Activated gamma-delta T cell treated with Interleukin-2 at 50 U/mL for 16 hours (primary cell): ENCODE measurements at regions not wholly inside any gene's neighbourhood (a gene's known extent, or its start where the extent isn't known, plus 50 kb on each side); places are given as distances from the start of the nearest gene placed in this dataset.
"Not testable (repeated sequence)": the region's sequence is repeated elsewhere in the genome, so short reads cannot be mapped to it uniquely, and the experiment has no call there.

Source experiments
- DNase-seq: peaks from one replicate; pipeline ENCODE4 v3.0.0-alpha.2; 2020

DNA sequence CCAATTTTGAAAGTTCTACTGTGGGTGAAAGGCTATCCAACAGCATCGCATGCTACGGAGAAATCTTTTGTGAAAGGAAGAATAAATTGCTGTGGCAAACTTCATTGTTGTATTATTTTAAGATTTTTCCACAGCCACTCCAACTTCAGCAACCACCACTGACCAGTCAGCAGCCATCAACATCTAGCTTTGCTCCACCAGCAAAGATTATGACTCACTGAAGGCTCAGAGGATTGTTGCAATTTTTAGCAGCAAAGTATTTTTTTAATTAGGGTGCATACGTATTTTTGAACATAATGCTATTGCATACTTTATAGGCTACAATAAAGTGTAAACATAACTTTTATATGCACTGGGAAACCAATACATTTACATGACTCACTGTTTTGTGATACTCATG is 493.5 kb downstream of the TFAP2A start:
- no peak for DNase-seq

DNA sequence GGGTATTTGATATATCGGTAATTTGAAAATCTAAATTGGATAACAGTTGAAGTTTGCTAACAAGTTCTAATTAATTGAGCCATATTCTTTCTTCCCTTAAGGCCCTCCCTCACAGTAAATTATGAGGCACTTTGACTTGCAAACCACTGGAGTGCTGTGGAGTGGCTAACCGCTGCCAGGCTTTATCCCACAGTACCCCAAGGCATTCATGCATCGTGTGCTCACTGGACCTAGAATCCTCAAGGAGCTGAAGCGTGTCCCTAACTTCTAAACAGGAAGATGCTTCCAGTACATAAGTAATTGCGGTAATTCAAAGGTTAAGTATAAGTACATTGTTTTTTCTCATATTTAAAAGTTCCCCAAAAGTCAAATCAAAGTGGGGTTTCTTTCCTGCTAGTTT is 499.9 kb downstream of the TFAP2A start:
- no peak for DNase-seq

DNA sequence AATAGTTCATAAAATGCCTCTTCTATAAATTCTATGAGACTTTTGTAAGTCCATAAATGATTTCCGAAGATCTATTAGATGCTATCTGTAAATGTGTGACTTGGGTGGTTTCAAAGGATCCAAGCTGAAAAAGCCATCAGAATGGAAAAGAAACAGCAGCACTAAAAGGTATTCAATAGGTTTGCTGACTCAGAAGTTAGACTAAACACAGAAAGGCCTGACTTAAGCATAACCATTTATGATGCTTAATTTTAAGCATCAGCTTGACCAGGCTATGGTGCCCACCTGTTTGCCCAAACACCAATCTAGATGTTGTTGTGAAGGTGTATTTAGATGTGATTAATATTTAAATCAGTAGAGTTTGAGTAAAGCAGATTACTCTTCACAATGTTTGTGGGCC is 513.5 kb downstream of the TFAP2A start:
- DNase-seq: no peak

DNA sequence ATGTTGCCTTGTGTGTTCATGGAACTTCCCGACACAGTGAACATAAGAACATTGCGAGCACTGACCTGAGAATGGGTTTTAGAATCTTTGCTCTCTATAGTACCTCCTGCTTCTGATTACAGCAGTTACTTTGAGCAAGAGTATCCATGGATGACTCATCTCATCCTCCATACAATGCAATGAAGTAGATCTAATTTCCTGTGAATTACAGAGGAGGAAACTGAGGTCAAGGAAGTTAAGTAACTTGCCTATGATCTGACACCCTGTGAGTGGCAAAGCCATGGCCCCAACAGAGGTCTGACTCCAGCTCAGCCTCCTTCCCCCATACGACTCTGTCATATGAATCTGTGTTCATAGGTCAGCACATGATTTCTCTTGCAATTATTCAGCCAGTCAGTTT is 518.1 kb downstream of the TFAP2A start:
- DNase-seq: no peak

DNA sequence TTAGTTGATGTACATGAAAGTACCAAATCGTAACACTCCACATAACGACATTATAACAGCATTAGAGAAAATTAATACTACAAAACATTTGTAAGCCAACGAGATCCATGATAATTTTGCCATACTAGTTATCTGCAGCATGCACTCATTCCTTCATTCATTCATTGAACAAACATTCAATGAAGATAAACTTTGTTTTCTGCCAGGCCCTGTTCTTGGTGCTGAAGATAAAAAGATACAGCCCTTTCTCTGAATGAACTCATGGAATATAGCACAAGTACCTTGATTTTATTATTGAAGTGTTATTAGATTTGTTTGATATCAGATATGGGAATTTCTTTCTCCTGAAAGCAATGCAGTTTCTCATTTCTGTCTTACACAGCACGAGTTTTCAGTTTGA is 524.0 kb downstream of the TFAP2A start:
- no peak for DNase-seq

DNA sequence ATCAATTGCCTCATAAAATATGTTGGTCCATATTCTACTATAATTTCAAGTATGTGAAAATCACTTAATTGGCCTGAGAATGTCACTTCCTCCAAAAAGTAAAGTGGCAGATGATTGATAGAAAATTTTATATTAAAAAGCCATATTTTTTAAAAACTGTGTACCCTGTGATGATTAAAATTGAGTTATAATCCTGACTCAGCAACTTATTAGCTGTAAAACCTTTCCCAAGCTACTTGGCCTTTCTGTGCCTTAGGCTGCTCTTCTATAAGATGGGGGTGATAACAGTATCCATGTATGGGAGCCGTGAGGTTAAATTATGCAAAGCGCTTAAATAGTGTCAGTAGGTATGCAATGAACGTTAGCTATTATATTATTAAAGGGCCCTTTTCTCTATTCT is 524.4 kb downstream of the TFAP2A start:
- no peak for DNase-seq

DNA sequence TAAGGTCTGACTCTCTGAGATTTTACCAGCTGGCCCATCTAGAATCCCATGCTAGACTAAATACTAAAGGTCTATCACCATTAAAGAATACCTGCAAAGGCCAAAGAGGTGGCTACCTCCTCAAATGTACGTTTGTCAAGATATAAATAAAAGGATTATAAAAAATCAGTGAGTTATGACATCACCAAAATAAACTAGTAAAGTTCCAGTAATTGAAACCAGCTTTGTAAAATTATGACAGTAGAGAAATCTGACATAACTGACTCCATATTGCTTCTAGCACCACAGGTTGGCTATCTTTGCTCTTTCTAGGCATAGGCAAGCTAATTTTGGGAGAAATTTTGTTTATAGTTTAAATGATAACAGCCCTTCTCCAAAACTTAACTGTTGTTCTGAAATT is 536.3 kb downstream of the TFAP2A start:
- DNase-seq: no peak

DNA sequence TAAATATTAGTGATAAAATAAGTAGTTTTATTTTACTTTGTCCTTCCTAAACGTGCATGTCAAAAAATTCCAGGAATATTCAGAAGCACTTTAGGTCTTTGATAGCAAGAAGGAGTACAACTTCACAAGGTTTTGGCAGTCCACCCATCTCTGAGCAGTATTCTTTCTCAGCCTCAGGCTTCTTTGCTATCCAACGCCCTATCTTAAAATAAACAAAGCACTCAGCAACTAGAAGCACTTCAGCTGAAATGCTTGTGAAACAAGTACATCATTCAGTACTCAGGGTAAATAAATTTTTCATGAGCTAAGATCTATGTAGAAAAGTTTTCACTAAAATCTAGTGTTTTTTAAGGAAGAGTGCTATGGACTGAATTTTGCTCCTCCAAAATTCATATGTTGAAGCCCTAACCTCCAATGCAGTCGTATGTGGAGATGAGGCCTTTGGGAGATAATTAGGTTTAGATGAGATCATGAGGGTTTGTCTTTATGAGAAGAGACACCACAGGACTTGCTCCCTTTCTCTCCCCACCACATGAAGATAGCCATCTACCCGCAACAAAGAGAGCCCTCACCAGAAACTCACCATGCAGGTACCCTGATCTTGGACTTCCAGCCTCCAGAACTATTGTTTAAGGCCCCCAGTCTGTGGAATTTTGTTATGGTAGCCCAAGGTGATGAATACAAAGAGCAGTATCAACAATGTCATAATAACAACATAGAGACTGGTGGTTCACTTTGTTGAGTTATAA is 539.1 kb downstream of the TFAP2A start:
- no peak for DNase-seq

DNA sequence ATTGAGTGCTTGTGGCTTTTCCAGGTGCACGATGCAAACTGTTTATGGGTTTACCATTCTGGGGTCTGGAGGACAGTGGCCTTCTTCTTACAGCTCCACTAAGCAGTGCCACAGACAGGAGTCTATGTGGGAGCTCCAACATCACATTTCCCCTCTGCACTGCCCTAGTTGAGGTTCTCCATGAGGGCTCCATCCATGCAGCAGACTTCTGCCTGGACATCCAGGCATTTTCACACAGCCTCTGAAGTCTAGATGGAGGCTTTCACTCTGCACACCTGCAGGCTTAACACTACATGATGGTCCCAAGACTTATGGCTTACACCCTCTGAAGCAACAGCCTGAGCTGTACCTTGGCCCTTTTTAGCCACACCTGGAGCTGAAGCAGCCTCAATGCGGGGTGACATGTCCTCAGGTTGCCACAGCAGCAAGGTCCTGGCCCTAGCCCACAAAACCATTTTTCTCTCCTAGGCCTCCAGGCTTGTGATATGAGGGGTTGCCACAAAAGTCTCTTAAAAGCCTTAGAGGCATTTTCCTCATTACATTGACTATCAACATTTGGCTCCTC is 552.2 kb downstream of the TFAP2A start:
- no peak for DNase-seq

DNA sequence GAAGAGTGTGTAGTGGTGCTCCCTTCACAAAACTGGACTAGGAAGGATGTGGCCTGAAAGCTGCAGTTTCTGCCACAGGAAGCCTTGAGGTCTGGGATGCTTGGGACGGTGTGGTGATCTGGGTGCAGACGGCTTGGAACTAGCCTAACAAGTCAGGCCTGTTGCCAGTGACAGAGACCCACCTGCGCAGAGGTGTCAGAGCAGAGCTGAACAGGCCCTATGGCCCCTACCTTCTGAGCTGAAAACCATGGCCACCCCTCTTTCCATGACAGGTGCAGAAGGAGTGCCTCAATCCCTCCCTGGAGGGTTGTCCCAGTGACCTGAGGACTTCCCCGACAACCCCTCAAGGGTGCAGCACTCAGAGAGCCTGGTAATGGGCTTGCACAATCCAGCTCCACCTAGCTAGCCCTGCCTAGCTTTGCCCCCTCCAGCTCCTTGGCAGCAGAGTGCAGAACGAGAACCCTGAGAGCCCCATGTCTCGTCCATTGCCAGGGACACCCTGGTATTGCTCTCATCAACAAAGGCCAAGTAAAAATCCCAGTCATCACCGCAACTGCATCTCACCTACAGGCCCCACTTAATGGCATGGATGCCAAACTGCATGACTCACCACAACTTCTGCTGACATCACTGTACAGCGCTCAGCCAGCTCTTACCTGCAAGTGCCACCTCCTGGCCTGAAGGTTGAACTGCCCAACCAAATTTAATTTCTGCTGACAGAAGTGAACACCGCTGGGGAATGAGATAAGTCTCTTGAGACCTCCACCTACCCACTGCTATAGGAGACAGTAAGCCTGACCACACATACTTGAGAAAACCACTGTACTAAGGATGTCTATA is 563.1 kb downstream of the TFAP2A start:
- DNase-seq: no peak

DNA sequence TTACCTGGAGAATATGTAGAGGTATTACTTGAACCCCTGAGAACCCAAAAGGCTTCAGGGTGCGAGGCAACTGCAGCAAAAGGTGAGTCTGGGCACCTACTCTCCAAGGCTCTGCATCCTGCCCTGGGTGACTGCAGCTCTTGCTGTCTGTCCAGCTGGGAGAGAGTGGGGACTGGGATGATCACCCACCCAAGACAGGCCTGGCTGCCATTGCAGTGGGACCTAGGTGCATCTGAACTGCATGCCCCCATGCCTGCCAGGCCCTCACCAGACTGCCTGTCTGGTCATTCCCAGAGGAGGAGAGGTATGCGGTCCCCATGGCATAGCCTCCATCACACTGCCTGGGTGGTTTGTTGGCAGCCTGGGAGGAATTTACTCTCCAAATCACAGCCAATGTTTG is 563.9 kb downstream of the TFAP2A start:
- no peak for DNase-seq

DNA sequence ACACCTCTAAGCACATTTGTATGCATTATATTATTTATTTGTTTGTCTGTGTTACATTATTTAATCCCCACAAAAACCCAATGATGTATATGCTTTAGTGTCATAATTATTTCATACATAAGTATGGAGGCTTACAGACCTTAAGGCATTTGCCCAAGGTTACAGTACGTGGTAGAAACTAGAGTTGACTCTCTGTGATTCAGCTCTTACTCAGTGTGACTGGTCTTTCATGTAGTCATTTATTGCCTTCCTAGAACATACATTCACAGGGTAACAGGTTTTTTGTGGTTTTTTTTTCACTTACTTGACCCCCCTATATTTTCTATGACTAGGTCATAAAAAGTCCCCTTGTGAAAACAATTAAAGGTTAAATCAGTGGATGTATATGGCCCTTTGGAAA is 566.8 kb downstream of the TFAP2A start:
- no peak for DNase-seq

DNA sequence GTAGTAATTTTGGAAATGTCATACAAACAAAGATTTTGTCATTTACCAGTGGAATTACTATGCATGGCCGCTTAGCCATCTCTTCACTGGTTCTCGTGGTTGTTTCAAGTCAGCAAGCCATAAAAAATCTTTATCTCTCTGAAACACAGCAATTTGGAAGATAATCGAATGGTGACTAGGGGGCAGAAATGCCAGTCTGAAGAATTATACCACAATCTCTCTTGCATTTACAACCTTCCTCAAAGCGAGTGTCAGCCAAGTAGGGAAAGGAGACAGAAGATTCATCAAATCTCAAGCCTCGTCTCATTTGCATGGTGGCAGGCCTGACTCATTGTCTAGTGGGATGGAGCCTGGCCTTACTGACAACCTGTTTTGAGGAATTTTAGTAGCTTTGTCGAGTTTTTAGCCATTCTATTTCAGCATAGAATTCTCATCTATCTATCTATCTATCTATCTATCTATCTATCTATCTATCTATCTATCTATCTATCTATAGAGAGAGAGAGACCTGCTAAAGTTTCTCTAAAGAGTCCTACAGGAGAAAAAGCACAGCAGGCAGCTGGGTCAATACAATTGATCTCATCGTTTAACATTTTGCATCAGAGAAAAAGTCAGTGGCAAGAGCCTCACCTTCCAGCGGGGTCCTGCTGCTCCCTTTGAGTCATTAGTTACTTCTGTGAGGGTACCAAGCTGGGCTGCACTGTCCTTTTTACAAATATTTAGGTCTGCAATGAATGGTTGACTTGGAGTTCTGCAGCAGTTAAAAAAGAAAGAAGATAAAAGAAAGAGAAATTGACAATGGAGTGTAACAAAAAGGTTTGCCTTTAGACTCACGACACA is 572.8 kb downstream of the TFAP2A start:
- DNase-seq: no peak

DNA sequence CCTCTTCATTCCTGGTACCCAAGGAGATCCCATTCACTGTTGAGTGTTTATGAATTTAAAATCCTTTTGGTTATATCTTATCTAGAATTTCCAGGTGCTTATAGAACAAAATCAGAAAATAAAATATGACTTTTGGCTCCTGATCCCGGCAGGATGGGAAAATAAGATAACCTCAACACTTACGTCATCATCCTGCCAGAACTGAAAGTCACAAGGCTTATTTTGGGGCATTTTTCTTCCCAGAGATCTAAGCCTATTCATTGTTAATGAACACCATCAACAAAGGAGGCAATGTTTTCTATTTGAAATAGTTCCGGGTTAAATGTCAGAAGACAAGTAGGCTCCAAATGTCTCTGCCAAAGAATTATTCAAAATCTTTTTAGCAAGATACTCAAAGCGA is 580.6 kb downstream of the TFAP2A start:
- DNase-seq: no peak

DNA sequence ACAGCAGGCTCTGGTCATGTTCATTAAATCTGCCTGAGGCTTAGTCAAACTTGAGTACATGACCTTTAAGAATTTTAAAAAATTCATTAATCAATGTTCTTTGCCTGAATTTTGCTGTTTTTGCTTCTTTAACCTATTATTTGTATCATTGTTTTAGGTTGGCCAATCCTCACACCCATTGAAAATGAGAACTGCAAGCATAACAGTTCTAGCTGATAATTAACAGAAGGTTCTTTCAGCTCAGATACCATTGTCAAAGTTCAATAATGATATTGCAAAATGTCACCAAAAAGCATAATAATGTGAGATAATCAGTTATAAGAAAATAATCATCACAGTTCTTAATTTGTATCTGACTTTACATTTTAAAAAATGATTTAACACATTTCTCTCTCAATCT is 583.1 kb downstream of the TFAP2A start:
- DNase-seq: no peak

DNA sequence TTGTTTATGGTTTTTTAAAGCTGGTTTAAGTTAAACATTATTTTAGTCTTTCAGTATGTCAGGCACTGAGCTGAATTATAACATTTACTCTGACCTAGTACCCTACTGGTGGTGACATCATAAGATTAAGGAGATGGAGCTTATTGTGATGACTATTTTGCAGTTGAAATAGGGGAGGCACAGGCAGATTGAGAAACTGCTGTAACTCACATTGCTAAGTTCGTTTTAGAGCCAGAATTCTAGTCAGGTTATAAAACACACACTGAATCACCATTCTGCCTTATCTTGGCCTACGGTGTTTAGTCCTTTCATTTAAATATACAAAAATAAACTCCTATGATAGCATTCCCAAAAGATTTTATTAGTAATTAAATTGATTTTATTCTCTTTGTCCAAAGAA is 584.1 kb downstream of the TFAP2A start:
- no peak for DNase-seq

DNA sequence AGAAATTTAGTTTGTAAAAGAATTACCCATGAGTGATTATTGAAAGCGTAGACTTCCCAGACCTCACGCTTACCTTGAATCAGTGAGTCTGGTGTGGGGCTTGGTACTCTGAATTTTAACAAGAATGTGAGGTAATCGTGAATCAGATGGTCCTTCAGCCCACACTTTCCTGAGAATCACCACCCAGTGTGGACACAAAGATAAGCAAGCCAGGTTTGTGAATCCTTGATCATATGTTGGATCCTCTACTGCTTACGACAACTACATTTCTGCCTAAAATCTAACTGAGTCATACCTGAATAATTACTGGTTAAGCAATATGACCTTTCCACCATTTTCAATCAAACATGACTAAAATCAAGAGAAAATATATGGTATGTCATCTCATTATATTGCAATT is 589.3 kb downstream of the TFAP2A start:
- DNase-seq: no peak

DNA sequence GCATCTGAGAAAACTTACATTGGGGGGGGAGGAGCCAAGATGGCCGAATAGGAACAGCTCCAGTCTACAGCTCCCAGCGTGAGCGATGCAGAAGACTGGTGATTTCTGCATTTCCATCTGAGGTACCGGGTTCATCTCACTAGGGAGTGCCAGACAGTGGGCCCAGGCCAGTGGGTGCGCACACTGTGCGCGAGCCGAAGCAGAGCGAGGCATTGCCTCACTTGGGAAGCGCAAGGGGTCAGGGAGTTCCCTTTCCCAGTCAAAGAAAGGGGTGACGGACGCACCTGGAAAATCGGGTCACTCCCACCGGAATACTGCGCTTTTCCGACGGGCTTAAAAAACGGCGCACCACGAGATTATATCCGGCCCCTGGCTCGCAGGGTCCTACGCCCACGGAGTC is 604.1 kb downstream of the TFAP2A start:
- not testable (repeated sequence) for DNase-seq

DNA sequence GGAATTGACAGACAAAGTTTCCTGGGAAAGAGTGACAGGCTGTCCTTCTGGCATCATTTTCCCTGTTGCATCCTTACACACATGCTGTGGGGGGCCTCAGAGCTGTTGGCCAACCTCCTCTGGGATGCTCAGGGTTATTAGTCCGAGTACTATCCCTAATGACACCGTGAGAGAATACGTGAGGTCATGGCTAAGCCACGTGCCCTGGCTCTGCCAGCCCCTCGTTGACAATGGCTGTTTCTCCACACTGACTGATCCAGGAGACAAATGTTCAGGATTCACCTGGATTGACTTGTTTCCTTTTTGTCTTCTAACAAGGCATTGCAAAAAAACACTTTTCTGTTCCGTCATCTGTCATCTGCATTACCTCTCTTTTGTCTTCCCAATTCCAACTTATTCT is 604.6 kb downstream of the TFAP2A start:
- DNase-seq: no peak

DNA sequence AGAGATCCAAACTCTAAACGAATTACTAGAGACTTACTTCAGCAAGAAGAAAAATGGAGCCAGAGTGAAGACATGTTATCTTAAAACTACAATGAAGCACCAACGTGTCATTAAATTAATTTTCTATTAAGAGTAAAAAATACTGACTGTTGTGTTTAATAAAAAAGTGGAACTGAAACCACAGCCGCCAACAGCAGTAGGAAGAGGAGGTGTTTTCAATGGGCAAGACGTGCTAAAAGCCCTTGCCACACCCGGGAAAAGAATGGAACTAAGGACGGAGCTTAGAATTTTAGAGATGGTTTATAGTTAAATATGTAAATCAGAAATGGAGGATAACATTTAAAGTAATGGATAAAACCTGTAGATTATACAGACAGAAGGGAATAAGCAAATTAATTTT is 608.7 kb downstream of the TFAP2A start:
- no peak for DNase-seq

DNA sequence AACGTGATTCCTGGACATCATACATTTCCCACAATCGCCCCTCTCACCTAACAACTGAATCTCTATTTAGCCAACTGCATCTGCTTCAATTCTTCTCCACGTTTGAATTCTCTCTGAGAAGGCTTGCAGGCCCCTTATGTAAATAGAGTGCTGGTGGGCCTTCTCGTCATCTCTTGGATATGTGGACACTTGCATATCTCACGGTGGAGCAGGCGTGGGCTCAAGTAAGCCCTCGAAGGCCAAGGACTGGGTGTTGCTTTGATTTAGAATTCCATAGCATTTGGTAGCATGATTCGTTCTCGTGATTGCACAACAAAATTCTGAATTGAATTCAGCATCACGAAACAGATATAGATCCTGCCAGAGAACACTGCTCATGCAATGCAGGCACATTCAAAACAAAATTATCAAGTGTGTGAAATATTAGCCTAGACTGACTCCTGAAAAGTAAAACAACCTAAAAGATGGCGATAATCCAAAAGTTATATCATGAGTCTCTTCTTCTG is 613.6 kb downstream of the TFAP2A start:
- no peak for DNase-seq

DNA sequence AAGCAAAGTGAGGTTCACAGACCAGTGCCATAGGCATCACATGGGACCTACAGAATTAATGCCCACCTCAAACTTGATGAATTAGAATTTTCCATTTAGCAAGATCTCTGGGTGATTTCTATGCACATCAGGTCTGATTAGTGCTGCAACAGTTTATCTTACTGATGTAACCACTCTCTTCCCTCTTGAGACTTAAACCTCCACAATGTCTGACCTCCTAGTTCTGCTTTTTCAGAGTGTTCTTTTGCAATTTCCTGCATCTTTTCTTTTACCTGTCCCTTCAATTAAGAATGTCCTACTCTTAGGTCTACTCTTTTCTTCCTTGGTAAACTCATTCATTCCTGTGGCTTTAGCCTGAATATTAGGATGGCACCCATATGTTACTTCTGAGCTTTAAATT is 615.3 kb downstream of the TFAP2A start:
- no peak for DNase-seq

DNA sequence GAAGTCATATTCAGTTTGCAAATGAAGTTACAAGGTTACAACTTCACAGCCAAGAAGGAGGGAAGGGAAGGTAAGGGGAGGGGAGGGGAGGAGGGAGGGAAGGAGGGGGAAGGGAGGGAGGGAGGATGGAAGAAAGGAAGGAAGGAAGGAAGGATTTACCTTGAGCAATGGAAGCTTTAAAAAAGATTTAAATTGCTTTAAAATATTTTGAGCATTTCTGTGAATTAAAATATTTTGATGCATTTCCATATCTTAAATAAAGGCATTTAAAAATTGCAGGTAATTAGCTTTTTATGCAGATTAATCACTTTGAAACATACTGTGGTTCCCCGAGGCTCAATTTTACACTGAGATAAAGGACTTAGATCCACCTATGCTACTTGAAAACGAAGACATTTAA is 618.0 kb downstream of the TFAP2A start:
- DNase-seq: no peak
